PC-3 (cell line): ENCODE measurements at regions not wholly inside any gene's neighbourhood (a gene's known extent, or its start where the extent isn't known, plus 50 kb on each side); places are given as distances from the start of the nearest gene placed in this dataset.

Source experiments
- ATAC-seq: fragments of 200-7000 bp; cut with Tn5 transposase; 2 replicates; pipeline ENCODE4 v1.9.1; 2020; ENCODE audit warnings: mild to moderate bottlenecking, moderate library complexity
- BruUV-seq: library from RNA; stranded (reverse); fragments of 400-500 nt; replicated peaks from 2 replicates; lab custom pipeline; 2021; lab: Mats Ljungman, UMichigan
- CTCF ChIA-PET: fragments of 300-600 bp; sonication (Branson Sonifier 250); formaldehyde crosslinking; loops from one replicate; lab custom pipeline; 2022; ENCODE audit warnings: antibody characterized with exemption; lab: Charles Lee
- POLR2A ChIA-PET: fragments of 300-600 bp; sonication (Branson Sonifier 250); formaldehyde crosslinking; loops from one replicate; lab custom pipeline; 2022; ENCODE audit warnings: antibody characterized with exemption; ENCODE audit not compliant: unreplicated experiment; lab: Charles Lee
- DNase-seq: peaks from one replicate; pipeline ENCODE4 v3.0.0-alpha.2; 2015
- H2AFZ ChIP-seq: fragments of 300-600 bp; sonication (generic); 2 replicates; pipeline ENCODE4 v1.6.0; 2016; ENCODE audit warnings: antibody characterized with exemption, low read length
- H3F3A ChIP-seq: fragments of 300-600 bp; sonication (generic); one replicate; pipeline ENCODE4 v1.6.0; 2017; ENCODE audit warnings: antibody characterized with exemption, low read length, control low read depth, mild to moderate bottlenecking; ENCODE audit not compliant: unreplicated experiment
- H3K27ac ChIP-seq: fragments of 300-600 bp; sonication (generic); 2 replicates; pipeline ENCODE4 v1.5.1; 2016; ENCODE audit warnings: mild to moderate bottlenecking, low read length
- H3K27me3 ChIP-seq: fragments of 300-600 bp; sonication (generic); 2 replicates; pipeline ENCODE4 v1.6.1; 2016; ENCODE audit warnings: low read length, mixed read lengths
- H3K36me3 ChIP-seq: fragments of 300-600 bp; sonication (generic); 2 replicates; pipeline ENCODE4 v1.6.1; 2016; ENCODE audit warnings: low read depth, mixed run types, low read length, mixed read lengths
- H3K4me1 ChIP-seq: fragments of 300-600 bp; sonication (generic); 2 replicates; pipeline ENCODE4 v1.5.1; 2016; ENCODE audit warnings: low read length; ENCODE audit not compliant: insufficient read depth
- H3K4me2 ChIP-seq: fragments of 300-600 bp; sonication (generic); 2 replicates; pipeline ENCODE4 v1.6.0; 2016; ENCODE audit warnings: low read length
- H3K4me3 ChIP-seq: fragments of 300-600 bp; sonication (generic); 2 replicates; pipeline ENCODE4 v1.5.1; 2016; ENCODE audit warnings: mild to moderate bottlenecking, low read length, mixed read lengths
- H3K79me2 ChIP-seq: fragments of 300-600 bp; sonication (generic); 2 replicates; pipeline ENCODE4 v1.6.1; 2017; ENCODE audit warnings: low read length, mixed read lengths
- H3K9ac ChIP-seq: fragments of 300-600 bp; sonication (generic); 2 replicates; pipeline ENCODE4 v1.6.0; 2016; ENCODE audit warnings: mild to moderate bottlenecking, low read length
- H3K9me2 ChIP-seq: fragments of 300-600 bp; sonication (generic); replicated peaks from 2 replicates; pipeline ENCODE4 v1.6.1; 2016; ENCODE audit warnings: mixed run types, low read length, mixed read lengths
- H3K9me3 ChIP-seq: fragments of 300-600 bp; sonication (generic); 2 replicates; pipeline ENCODE4 v1.6.1; 2016; ENCODE audit warnings: low read length, mixed read lengths
- H4K20me1 ChIP-seq: fragments of 300-600 bp; sonication (generic); 2 replicates; pipeline ENCODE4 v1.6.1; 2016; ENCODE audit warnings: low read length, mixed read lengths
- EZH2 ChIP-seq: fragments of 300-600 bp; sonication (generic); IDR thresholded peaks from one replicate; pipeline ENCODE4 v1.6.1; 2017; ENCODE audit warnings: antibody characterized with exemption, mild to moderate bottlenecking, low read length; ENCODE audit not compliant: unreplicated experiment
- EZH2phosphoT487 ChIP-seq: fragments of 300-600 bp; sonication (generic); IDR thresholded peaks from 2 replicates; pipeline ENCODE4 v1.6.1; 2018; ENCODE audit warnings: mild to moderate bottlenecking, antibody characterized with exemption, low read length, borderline replicate concordance
- intact Hi-C: fragments of 100-400 bp; cut with micrococcal nuclease; formaldehyde crosslinking; loops from 2 replicates; pipeline ENCODE4 v1.9.0; 2023
- TF ChIP-seq, protein P1 (sequence below): fragments of 300-600 bp; sonication (generic); conservative IDR thresholded peaks from 2 replicates; pipeline ENCODE4 v1.5.1; 2017; ENCODE audit warnings: antibody characterized with exemption, low read depth, mild to moderate bottlenecking, low read length

DNA sequence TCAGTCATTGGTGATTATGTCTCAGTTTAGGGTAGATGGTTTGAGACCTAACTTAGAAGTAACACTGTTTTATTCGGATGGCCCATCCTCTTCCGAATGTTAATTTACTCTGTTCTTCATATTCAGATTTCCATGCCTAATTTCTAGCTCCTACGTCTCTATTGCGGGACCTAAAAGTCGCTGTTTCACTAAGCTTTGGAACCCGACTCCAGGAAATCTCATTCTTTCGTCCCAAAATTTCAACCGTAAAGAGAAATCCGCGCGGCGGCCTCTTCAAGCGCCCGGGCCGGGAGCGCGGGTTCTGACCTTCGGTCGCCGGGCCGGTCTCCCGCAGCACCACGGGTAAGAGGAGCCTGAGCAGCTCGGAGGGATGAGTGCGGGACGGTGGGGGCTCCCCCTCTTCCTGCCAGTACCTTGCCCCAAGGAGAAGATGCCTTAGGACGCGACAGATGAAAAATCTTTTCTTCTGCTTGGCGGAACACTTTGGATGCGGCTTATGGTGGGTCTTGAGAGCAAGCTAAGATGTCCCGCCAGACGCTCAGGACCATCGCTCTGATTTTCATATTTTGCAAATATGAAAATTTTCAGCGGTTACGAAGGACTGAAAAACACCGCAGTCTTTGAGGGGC is 128.7 kb downstream of the PPIAL4G start:
- CTCF ChIA-PET, result no interaction called here
- no peaks in the 10 kb centered on the region for H3K9me3 ChIP-seq
- no peaks in the 10 kb centered on the region; the same call in 1 of the 2 replicates for H3K9me2 ChIP-seq
- H3K36me3 ChIP-seq, result no peaks in the 10 kb centered on the region
- intact Hi-C loops, result no loop called here
- POLR2A ChIA-PET, result no interaction called here
- H3K79me2 ChIP-seq, result no peaks in the 10 kb centered on the region
- H3K4me2 ChIP-seq, result no peak overlapping the region
- no peak overlapping the region for H3K27ac ChIP-seq
- BruUV-seq, result no TSS peak
- no peak for ATAC-seq
- no peak overlapping the region for H2AFZ ChIP-seq
- H4K20me1 ChIP-seq, result no peaks in the 10 kb centered on the region
- no peak overlapping the region for H3K4me3 ChIP-seq
- TF ChIP-seq EZH2phosphoT487 (no peak), EZH2 (no peak)
- TF ChIP-seq, protein P1, sequence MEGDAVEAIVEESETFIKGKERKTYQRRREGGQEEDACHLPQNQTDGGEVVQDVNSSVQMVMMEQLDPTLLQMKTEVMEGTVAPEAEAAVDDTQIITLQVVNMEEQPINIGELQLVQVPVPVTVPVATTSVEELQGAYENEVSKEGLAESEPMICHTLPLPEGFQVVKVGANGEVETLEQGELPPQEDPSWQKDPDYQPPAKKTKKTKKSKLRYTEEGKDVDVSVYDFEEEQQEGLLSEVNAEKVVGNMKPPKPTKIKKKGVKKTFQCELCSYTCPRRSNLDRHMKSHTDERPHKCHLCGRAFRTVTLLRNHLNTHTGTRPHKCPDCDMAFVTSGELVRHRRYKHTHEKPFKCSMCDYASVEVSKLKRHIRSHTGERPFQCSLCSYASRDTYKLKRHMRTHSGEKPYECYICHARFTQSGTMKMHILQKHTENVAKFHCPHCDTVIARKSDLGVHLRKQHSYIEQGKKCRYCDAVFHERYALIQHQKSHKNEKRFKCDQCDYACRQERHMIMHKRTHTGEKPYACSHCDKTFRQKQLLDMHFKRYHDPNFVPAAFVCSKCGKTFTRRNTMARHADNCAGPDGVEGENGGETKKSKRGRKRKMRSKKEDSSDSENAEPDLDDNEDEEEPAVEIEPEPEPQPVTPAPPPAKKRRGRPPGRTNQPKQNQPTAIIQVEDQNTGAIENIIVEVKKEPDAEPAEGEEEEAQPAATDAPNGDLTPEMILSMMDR, result no peak
- peaks cover 4% of the 10 kb centered on the region for H3K4me1 ChIP-seq
- no peak overlapping the region for H3K9ac ChIP-seq
- no peaks in the 10 kb centered on the region for H3F3A ChIP-seq
- DNase-seq, result no peak
- no peaks in the 10 kb centered on the region for H3K27me3 ChIP-seq

DNA sequence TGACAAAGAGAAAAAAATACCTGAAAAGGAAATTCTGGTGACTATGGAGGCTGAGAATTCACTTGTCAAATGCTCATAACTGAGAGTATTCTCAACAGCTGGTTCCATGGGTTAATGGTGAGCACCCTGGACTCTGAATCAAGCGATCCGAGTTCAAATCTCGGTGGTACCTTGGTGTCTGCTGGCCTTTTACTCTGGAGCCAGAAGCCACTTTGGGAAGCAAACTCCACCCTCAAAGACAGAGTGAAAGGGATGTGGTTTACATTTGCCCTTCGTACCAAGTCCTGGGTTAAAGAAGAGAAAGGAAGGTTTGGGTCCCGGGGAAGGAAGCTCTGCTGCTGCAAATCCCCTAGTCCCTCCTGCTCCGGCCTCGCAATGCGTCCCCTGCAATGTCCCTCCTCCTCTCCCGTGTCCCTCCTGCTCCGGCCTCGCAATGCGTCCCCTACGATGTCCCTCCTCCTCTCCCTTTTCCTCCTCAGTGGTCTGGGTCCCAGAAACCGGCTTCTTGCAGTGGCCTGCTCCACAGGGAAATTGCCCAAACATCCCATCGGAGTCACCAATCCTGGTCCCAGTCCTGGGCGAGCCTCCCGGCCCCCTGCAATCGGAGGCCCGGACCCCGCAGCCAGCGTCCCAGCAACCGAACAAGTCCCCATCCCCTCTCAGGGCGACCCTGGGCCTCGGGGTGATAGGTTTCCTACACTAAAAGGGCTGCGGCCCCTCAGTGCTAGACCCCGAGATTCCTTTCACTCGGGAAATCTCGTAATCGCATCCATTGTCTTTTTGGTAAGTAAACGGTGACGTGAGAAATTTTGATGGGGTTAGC is 129.4 kb downstream of the PPIAL4G start:
- Histone ChIP-seq H3F3A (no peaks in the 10 kb centered on the region), H3K27ac (no peak overlapping the region), H3K36me3 (no peaks in the 10 kb centered on the region), H3K27me3 (no peaks in the 10 kb centered on the region), H3K9ac (no peak overlapping the region), H3K4me2 (no peak overlapping the region), H4K20me1 (no peaks in the 10 kb centered on the region), H3K9me2 (no peaks in the 10 kb centered on the region; the same call in 1 of the 2 replicates), H3K4me1 (peaks cover 4% of the 10 kb centered on the region), H3K79me2 (no peaks in the 10 kb centered on the region), H3K9me3 (no peaks in the 10 kb centered on the region), H2AFZ (no peak overlapping the region), H3K4me3 (no peak overlapping the region)
- no TSS peak for BruUV-seq
- TF ChIP-seq EZH2phosphoT487, result no peak
- TF ChIP-seq, protein P1, result no peak
- no peak for ATAC-seq
- POLR2A ChIA-PET, result no interaction called here
- intact Hi-C loops, result no loop called here
- peak; percentile 46 for DNase-seq
- CTCF ChIA-PET, result no interaction called here
